Stimulated activated CD4-positive, alpha-beta T cell treated with anti-CD3 and anti-CD28 coated beads, Interleukin-2, amount 100 ng/mL, for 4 hours (primary cell): ENCODE measurements at regions not wholly inside any gene's neighbourhood (a gene's known extent, or its start where the extent isn't known, plus 50 kb on each side); places are given as distances from the start of the nearest gene placed in this dataset.

Experiments
- DNase-seq: peaks from one replicate; pipeline ENCODE4 v3.0.0-alpha.2; 2020; ENCODE audit warnings: low read depth

- no peak for DNase-seq
These were observed 77.5 kb upstream of the LINGO1 start for GRCh38 chr15:77710206-77710605.

- DNase-seq = no peak
These were observed 76.6 kb upstream of the LINGO1 start for GRCh38 chr15:77709135-77709886.

GRCh38 chr15:77706482-77707244 lies 74.0 kb upstream of the LINGO1 start:
- no peak for DNase-seq

- no peak for DNase-seq
These were observed 69.7 kb upstream of the LINGO1 start for GRCh38 chr15:77702211-77702957.

- DNase-seq = no peak
These were observed 65.8 kb upstream of the LINGO1 start for GRCh38 chr15:77698481-77698880.

- DNase-seq = no peak
These were observed 65.2 kb upstream of the LINGO1 start for GRCh38 chr15:77697893-77698292.

GRCh38 chr15:77696871-77697270 lies 64.2 kb upstream of the LINGO1 start:
- no peak for DNase-seq

- no peak for DNase-seq
These were observed 63.4 kb upstream of the LINGO1 start for GRCh38 chr15:77695961-77696582.

- no peak for DNase-seq
These were observed 62.8 kb upstream of the LINGO1 start for GRCh38 chr15:77695548-77695947.

GRCh38 chr15:77693576-77693975 lies 60.9 kb upstream of the LINGO1 start:
- DNase-seq = no peak

GRCh38 chr15:77692614-77693013 lies 59.9 kb upstream of the LINGO1 start:
- no peak for DNase-seq

GRCh38 chr15:77691607-77692006 lies 58.9 kb upstream of the LINGO1 start:
- no peak for DNase-seq

GRCh38 chr15:77689821-77690220 lies 57.1 kb upstream of the LINGO1 start:
- DNase-seq = no peak

- no peak for DNase-seq
These were observed 56.0 kb upstream of the LINGO1 start for GRCh38 chr15:77688693-77689092.

GRCh38 chr15:77688266-77688665 lies 55.6 kb upstream of the LINGO1 start:
- no peak for DNase-seq

GRCh38 chr15:77685082-77685815 lies 52.5 kb upstream of the LINGO1 start:
- DNase-seq = no peak

GRCh38 chr15:77684341-77685081 lies 51.8 kb upstream of the LINGO1 start:
- DNase-seq = no peak

GRCh38 chr15:77682564-77682963 lies 49.9 kb upstream of the LINGO1 start:
- no peak for DNase-seq
